ENCODE measurements at regions not wholly inside any gene's neighbourhood (a gene's known extent, or its start where the extent isn't known, plus 50 kb on each side); places are given as distances from the start of the nearest gene placed in this dataset.

DNA sequence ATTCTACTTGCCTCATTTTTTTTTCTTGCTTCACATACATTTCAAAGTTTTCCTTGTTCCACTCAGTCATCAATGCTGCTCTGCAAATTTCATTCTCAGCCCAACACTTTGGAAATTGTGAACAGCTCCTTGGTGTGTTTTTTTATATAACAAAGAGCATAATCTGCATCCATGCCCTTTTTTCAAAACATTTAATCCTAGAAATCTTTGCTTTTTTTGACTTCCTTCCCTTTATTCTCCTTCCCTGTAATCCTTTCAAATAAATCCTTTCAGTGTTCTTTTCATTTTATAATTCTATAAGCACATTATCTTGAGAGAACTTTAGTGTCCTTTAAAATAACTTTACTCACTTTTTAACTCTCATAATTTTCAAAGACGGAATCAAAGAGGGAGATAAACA lies 1150.8 kb downstream of the SI start:
- no peak for DNase-seq

DNA sequence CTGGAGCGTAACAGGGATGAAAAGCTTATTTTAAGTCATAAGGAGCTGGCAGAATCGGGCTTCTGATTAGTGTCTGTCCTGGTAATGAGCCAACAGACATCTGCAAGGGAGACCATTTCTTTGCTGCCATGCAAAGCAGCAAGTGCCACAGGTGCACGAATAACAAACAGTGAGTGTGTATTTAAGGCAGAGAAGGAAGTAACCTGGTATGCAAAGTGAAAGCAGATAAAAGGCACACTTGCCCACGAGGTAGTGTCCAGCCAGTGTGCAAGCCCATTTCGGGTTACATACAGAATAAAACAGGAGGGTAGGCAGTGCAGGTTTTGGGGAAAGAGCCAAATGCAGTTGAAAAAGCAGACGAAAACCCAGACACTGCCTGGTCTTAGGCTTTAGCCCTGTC lies 1153.7 kb downstream of the SI start:
- no peak for DNase-seq

DNA sequence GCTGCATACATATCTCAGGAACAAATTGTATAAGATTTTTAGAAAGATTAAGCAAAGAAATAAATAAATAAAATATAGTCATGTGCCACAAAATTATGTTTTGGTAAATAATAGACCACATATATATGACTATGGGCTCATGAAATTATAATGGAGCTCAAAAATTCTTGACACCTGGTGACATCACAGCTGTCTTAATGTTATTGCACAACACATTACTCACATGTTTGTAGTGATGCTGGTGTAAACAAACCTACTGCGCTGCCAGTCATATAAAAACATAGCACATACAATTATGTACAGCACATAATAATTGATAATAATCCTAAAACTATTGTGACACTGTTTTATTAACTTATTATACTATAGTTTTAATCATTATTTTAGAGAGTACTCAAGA lies 1159.1 kb downstream of the SI start:
- no peak for DNase-seq

DNA sequence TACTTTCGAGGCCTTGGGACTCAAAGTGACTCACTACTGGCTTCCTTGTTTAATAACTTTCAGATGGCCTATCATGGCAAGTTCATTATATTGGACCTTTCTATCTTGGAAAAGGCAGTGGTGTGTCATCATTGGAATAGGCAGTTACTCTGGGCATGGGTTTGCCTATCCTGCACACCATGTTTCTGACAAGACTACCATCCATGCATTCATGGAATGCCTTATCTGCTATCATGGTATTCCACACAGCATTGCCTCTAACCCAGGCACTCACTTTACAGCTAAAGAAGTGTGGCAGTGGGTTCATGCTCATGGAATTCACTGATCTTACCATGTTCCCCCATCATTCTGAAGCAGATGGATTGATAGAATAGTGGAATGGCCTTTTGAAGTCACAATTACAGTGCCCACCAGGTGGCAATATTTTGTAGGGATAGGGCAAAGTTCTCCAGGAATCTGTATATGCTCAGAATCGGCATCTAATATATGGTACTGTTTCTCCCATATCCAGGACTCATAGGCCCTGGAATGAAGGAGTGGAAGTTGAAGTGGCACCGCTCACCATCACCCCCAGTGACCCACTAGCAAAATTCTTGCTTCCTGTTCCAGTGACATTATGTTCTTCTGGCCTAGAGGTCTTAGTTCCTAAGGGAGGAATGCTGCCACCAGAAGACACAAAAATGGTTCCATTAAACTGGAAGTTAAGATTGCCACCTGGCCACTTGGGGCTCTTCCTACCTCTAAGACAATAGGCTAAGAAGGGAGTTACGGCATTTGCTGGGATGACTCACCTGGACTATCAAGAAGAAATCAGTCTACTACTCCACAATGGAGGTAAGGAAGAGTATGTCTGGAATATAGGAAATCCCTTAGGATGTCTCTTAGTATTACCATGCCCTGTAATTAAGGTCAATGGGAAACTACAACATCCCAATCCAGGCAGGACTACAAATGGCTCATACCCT lies 1161.4 kb downstream of the SI start:
- no peak for DNase-seq

DNA sequence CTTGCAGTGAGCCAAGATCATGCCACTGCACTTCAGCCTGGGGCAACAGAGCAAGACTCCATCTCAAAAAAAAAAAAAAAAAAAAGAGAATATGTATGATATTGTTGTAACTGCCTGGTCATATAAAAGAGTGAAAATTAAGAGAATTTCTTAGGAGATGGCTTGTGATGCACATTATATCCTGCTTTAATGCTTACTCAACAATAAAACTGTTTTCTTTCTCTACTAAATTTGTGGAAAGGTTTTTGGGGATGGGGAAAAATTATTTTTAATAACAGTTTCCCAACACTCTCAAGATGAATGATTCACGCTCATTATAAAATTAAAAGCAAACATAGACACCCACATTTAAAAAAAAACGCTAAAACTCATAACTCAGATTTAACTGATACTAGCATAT lies 1163.0 kb downstream of the SI start:
- DNase-seq, result no peak

DNA sequence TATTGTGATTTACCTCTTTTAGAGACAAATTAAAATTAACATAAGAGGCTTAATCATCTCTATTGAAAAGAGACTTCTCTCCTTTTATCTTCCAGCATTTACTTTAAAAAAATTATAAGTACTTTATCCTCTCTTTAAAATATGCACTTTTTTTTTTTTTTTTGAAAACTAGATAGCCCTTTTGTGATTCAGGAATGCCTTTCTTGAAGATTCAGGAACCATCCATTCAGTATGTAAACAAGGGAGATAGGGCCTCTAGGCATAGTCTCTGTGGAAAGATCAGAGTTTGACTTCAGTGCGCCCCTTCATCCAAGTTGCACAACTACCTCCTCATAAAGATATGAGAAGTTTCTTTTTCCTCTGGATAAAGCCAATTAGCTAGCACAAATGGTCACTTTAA lies 1163.7 kb downstream of the SI start:
- DNase-seq, result no peak

DNA sequence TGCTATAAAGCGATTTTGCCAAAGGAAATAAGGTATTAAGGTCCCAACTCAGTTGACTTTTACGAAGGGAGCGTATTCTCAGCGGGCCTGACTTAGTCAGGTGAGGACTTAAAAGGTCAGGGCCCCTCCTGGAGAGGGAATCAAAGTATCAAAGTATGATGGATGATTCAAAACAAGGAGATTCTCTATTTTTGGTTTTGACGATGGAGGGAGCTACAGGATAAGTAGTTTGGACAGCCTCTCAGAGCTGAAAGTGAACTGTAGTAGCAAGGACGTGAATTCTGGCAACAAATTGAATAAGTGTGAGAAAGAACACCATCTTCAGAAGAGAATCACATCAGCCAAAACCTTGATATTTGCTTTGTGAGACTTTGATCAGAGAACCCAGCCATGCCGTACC lies 1186.5 kb downstream of the SI start:
- DNase-seq, result no peak

DNA sequence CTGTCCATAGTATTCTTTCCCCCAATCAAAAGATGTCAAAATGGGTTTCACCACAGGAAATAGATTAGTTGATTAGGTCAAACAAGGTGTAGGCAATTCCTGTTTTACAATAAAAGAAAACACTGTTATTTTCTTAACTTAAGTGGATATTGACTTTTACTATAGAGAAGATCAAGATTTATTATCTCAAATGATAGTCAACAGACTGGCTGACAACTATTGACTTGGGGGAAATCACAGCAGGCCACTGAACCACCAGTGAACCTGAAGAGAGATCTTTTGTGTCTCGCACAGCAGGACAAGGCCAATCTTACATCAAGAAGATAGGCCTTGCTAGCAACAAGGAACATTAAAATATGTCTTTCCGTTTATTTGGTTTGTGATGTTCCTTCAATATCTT lies 1187.6 kb downstream of the SI start:
- no peak for DNase-seq

DNA sequence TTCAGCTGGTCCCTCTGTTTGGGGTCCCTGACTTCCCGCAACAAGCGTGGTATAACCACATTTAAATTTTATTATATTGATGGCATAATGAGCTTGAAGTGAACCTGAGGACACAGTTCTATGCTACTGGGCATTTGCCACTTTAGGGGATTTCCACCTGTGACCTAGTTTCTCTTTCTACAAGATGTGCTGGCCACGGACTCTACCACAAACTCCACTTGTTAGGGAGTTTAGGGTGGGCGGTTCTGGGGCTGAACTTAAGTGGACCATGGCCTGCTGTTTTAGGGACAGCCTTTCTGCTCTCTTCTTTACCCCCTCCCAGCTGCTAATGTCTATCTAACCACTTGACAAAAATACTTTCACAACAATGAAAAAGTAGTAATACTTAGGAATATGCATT lies 1199.1 kb downstream of the SI start:
- DNase-seq, result no peak

DNA sequence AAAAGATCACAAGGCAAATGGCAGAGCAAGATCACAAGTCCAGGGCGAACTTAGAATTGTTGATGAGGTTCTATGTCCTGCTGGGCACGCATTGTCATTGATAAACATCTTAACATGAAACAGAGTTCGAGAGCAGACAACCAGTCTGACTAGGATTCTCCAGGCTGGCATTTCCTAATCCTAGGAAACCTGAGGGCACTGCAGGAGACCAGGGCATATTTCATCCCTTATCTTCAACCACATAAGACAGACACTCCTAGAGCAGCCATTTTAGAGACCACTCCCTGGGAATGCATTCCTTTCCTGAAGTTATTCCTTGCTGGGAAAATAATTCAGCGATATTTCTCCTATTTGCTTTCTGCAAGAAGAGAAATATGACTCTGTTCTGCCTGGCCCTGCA lies 1199.9 kb downstream of the SI start:
- DNase-seq, result no peak

DNA sequence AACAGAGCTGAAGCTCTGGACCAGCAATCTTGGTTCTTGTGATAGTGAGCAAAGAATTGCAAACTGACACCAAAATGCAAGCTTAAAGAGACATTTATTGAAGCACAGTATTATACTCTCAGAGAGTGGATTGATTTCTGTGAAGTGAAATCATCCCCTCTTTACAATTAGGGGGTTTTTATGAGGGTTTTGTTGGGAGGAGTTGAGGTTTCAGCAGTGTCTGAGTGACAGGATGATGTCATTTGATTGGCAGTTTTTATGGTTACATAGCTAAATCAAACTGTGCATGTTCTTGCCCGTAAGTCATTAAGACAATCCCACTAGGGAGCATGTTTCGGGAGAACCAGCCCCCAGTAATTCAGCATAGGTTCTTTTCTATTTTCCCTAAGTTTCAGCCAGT lies 1200.5 kb downstream of the SI start:
- DNase-seq, result no peak

DNA sequence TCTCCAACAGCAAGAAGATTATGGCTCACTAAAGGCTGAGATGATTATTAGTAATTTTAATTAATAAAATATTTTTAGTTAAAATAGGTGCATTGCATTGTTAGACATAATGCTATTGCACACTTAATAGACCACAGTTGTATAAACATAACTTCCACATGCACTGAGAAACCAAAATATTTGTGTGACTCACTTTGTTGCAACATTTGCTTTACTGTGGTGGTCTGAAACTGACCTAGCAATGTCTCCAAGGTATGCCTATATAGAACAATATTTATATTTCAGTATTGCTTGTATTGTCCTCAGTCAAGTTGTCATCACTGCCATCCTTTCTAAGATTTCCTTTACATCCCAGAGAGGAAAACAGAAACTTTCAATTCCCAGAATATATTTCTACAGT lies 1215.2 kb downstream of the SI start:
- DNase-seq, result no peak

DNA sequence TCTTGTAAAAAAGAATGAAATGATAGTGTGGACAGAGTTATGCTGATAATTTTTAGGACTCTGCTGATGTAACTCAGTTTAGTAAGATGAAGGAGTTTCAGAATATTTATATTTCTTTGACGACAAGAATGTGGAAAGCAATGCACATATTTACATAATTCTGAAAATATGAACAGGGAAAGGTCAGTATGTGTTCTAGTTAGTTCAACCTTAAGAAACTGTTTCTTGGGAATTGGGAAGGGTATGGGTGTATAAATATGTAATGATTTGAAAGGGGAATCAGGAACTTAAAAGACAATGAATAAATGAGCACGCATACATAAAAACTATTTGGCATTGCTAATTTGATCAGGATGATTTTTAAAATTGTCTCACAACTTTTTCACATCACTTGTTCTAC lies 1226.1 kb downstream of the SI start:
- DNase-seq, result no peak

DNA sequence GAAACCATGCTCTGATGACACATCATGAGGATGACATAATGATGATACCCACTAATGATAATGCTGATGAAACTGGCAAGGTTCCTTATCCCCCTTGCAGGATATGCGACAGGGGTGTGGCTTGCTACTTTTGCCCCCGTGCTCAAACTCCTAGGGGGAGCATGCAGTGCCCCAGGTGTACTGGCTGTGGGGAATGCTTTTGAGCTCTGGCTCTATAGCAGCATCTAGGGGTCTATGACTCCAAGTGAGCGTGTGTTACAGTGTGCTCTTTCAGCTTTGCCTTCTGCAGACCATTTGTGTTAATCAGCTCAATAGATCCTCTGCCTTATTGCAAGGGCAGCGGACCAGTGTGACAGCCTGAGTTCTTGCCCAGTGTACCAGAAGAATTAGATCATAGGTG lies 1239.5 kb downstream of the SI start:
- no peak for DNase-seq

DNA sequence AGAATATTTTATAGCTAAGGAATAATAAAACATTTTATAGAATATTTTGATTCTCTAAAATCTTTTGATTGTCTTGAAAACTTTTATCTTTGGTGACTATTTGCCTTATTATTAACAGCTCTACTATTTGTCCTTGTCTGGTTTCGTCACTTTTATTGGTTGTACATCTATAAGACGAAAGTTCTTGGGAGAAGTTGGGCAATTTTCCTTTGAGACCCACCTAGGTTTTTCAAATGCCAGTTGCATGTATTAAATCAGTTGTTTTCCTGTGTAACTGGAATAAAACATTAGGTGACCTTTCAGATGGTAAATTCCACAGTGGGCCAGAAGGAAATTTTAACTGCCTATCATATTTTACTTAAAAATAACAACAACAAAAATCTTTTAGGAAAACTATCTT lies 1245.7 kb downstream of the SI start:
- no peak for DNase-seq

DNA sequence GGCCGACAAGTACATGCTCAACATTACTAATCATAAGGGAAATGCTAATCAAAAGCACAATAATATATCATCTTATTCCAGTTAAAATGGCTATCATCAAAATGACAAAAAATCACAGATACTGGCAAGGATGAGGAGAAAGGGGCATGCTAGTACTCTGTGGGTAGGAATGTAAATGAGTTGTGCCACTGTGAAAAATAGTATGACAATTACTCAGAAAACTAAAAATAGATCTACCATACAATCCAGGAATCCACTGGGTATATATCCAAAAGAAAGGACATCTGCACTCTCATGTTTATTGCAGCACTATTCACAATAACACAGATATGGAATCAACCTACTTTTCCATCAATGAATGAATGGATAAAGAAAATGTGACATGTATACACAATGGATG lies 1256.5 kb downstream of the SI start:
- DNase-seq, result no peak

DNA sequence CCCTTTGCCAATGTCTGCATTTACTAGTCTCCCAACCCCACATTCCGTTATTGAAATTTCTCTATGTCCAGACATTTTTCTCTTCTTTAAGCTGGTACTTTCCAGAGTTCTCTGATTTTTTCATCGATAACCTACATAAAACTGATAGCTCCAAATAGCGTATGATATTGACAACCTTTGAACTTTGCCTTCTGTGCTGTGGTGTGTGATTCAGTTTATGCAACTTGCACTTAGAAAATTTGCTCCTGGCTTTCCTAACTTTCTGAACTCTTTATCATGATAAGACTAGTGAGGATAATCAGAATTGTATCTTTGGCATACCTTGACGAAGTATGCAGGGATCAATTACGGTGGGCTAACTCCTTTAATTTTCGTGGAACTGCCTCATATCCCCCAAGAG lies 1261.3 kb downstream of the SI start:
- no peak for DNase-seq

DNA sequence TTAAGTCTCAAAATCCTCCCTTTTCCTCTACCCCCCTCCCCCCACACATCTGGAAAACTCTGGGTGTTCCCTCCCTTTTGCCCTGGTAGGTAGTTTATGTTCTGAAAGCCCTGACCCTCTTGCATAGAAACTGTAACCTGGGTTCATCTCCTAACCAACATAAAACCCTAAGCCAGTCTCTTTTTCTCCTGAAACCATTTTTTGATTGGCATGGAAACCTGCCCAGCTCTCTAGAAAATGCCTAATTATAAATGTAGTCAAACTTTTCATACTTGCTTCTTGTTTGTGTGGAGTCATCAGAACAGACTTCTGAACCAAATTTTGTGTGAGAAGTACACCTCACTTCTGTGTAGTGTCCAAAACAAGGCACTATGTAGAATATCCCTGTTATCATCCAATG lies 1264.4 kb downstream of the SI start:
- DNase-seq, result no peak

DNA sequence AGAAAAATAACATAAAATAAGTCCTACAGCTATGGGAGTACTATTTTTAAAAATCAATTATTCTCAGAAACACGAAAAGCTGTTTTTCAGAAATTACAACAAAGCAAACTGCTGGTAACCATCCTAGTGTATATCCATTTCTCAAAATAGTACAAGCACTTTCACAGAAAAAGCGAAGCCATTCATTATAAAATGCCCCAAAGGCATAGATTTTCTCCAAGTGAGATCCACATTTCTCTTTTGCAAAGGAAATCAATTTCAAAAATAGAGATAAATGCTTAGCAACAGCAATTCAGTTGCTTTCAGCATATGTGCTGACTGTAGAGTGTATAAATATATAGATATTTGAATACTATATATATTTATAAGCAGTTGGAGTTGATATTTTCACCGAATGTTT lies 1266.3 kb downstream of the SI start:
- no peak for DNase-seq

DNA sequence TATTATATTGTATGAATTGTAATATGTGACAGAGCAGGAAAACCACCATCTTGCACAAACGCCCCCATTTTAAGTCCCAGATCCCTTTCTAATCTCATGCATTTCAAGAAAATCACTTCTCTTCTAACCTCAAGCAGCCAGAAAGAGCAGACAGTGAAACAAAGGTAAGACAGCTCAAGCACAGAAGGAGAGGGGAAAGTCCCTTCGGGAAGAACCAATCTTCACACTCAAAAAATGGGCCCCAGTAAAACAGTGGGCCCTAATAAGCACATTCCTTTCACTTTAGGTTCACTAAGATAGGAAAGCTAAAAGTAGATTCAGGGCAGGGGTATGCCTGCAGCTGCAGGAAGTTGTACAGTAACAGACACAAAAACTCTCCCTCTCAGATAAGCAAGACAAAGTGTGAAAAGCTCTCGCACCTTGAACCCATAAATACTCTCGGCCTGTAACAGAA lies 1268.7 kb downstream of the SI start:
- no peak for DNase-seq

DNA sequence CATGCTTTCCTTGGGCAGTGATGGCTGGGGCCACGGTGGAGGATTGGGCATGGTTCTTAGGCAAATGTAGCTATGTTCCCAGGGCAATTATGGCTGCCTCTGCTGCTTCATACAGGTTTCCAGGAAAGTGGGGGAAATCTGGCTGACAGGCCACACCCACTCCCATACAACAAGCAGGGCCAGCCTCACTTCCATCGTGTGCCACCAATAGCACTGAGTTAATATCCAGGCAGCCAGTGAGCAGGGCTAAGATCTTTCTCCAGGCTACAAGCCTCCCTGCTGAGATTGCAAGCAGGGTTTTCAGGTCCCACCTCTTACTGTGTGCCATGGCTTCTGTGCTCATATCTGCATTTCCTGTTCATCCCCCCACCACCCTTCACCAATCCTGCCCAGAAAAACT lies 1291.9 kb downstream of the SI start:
- no peak for DNase-seq

DNA sequence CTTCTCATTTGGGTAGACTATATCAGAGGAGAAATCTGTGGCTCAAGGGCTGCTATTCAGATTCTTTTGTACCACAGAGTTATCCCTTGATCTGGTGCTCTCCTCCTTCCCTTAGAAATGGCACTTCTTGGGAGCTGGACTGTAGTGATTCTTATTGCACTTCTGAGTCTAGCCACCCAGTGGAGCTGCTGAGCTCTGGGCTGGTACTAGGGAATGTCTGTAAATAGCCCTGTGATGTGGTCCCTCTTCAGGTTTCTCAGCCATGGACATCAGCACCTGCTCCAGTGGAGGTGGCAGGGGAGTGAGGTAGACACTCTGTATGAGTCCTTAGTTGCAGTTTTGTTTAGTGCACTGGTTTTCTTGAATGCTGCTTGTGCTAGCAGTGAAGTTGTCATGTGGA lies 1292.6 kb downstream of the SI start:
- no peak for DNase-seq

DNA sequence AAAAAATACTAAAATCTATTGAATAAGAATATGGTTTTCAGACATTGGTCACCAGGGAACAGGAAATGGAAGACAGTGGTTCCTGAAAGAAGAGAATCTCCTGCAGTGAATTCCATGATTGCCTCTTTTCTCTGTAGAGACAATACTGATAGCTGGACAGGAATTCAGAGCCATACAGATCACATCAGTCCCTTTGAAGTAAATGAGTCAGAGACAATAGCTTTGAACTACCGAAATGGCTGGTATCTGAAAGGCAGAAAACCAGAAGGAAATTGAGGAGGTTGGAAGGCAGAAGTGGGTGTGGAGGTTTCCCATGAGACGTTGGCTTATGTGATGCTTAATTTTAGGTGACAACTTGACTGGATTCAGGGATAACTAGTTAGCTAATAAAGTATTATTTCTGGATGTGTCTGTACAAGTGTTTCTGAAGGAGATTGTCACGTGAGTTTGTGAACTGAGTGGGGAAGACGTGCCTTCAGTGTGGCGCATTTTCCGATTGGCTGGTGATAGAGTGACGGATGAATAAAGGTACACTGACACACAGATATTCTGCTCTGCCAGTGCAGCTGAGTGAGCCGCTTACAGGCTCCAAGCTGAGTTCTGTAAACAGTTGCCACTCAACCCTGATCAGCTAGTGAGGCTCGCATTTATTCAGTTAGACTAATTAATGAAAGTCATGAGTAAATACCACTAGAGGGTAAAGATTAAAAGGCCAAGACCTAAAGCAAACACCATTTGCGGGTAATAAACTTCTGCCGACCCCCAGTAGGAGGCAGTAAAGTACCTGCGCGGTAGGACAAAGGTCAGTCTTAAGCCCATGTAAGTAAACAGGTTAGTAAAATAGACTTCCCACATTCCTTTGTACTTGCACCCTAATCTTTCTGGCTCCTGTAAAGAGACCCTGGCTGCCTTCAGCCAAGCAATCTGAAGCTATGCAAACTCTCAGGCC lies 1298.6 kb downstream of the SI start:
- DNase-seq, result no peak

DNA sequence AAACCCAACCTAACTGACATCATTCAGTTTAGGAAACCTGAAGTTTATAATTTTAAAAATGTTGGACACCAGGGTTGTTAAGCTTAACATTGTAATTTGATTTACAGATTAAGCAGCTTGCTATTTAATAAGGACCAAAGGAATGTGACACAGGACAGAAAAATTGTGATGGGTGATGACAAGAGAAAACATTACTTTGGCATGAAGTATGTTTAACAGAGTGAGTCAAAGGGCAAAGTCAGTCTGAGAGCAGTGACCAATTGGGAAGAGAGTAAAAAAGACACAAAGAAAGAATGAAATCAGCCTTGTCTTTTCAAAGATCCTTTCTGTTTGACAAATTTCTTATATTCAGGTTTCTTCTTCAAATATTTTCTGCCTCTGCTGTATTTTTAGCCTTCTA lies 1301.6 kb downstream of the SI start:
- no peak for DNase-seq
